Karpas-422 (cell line): ENCODE measurements at regions not wholly inside any gene's neighbourhood (a gene's known extent, or its start where the extent isn't known, plus 50 kb on each side); places are given as distances from the start of the nearest gene placed in this dataset.

Source experiments
- DNase-seq: peaks from one replicate; pipeline ENCODE4 v3.0.0-alpha.2; 2015
- H2AFZ ChIP-seq: fragments of 200-600 bp; sonication (generic); 2 replicates; pipeline ENCODE4 v1.6.1; 2014; ENCODE audit warnings: antibody characterized with exemption, low read length, mixed read lengths
- H3K27ac ChIP-seq: fragments of 200-600 bp; sonication (generic); 2 replicates; pipeline ENCODE4 v1.5.1; 2014; ENCODE audit warnings: mild to moderate bottlenecking, low read length, moderate library complexity
- H3K27me3 ChIP-seq: fragments of 200-600 bp; sonication (generic); 2 replicates; pipeline ENCODE4 v1.6.1; 2014; ENCODE audit warnings: low read length, mixed read lengths
- H3K36me3 ChIP-seq: fragments of 200-600 bp; sonication (generic); 2 replicates; pipeline ENCODE4 v1.6.1; 2014; ENCODE audit warnings: low read length, mixed read lengths; ENCODE audit not compliant: insufficient read depth
- H3K4me1 ChIP-seq: fragments of 200-600 bp; sonication (generic); 2 replicates; pipeline ENCODE4 v1.6.1; 2014; ENCODE audit warnings: mild to moderate bottlenecking, low read length, mixed read lengths
- H3K4me2 ChIP-seq: fragments of 200-600 bp; sonication (generic); 2 replicates; pipeline ENCODE4 v1.6.1; 2014; ENCODE audit warnings: low read length, low read depth, mild to moderate bottlenecking; ENCODE audit not compliant: poor library complexity, severe bottlenecking
- H3K4me3 ChIP-seq: fragments of 200-600 bp; sonication (generic); 2 replicates; pipeline ENCODE4 v1.5.1; 2014; ENCODE audit warnings: mild to moderate bottlenecking, antibody characterized with exemption, low read length, mixed read lengths
- H3K79me2 ChIP-seq: fragments of 200-600 bp; sonication (generic); 2 replicates; pipeline ENCODE4 v1.6.1; 2014; ENCODE audit warnings: mild to moderate bottlenecking, low read length, mixed read lengths
- H3K9ac ChIP-seq: fragments of 200-600 bp; sonication (generic); 2 replicates; pipeline ENCODE4 v1.6.0; 2014; ENCODE audit warnings: low read length
- H3K9me2 ChIP-seq: fragments of 200-600 bp; sonication (generic), shearing (Covaris generic); replicated peaks from 2 replicates; pipeline ENCODE4 v1.6.0; 2014; ENCODE audit warnings: mild to moderate bottlenecking, low read length, moderate library complexity; ENCODE audit not compliant: insufficient read depth
- H3K9me3 ChIP-seq: fragments of 300-700, 200-600 bp; sonication (generic); 2 replicates; pipeline ENCODE4 v1.6.1; 2014; ENCODE audit warnings: low read length, mixed read lengths
- H4K20me1 ChIP-seq: fragments of 200-600 bp; sonication (generic); 2 replicates; pipeline ENCODE4 v1.6.1; 2014; ENCODE audit warnings: mild to moderate bottlenecking, antibody characterized with exemption, low read length, low read depth; ENCODE audit not compliant: insufficient read depth

- DNase-seq: no peak
- no peaks in the 10 kb centered on the region for H3K9me3 ChIP-seq
- H3K9me2 ChIP-seq: no peaks in the 10 kb centered on the region
- no peaks in the 10 kb centered on the region for H3K27me3 ChIP-seq
- no peaks in the 10 kb centered on the region for H4K20me1 ChIP-seq
- H3K79me2 ChIP-seq: no peaks in the 10 kb centered on the region
- H2AFZ ChIP-seq: no peak overlapping the region
- no peak overlapping the region for H3K27ac ChIP-seq
- H3K4me3 ChIP-seq: no peak overlapping the region
- no peaks in the 10 kb centered on the region for H3K36me3 ChIP-seq
- H3K4me1 ChIP-seq: no peaks in the 10 kb centered on the region
- no peak overlapping the region for H3K4me2 ChIP-seq
- H3K9ac ChIP-seq: no peak overlapping the region
These were observed 113.9 kb upstream of the BRINP1 start for GRCh38 chr9:119483153-119483552.

- Histone ChIP-seq H3K9me3 (no peaks in the 10 kb centered on the region; the same call in 1 of the 2 replicates), H3K79me2 (no peaks in the 10 kb centered on the region), H3K36me3 (no peaks in the 10 kb centered on the region), H4K20me1 (no peaks in the 10 kb centered on the region), H3K27me3 (no peaks in the 10 kb centered on the region), H3K9ac (no peak overlapping the region), H3K27ac (no peak overlapping the region), H3K4me1 (no peaks in the 10 kb centered on the region), H3K4me3 (no peak overlapping the region), H2AFZ (no peak overlapping the region), H3K4me2 (no peak overlapping the region), H3K9me2 (no peaks in the 10 kb centered on the region)
- no peak for DNase-seq
These were observed 108.0 kb upstream of the BRINP1 start for GRCh38 chr9:119477197-119477596.

GRCh38 chr9:119458068-119458467 is 88.8 kb upstream of the BRINP1 start:
- Histone ChIP-seq H4K20me1 (no peaks in the 10 kb centered on the region), H3K9me3 (no peaks in the 10 kb centered on the region), H3K4me3 (no peak overlapping the region), H2AFZ (no peak overlapping the region), H3K79me2 (no peaks in the 10 kb centered on the region), H3K9me2 (no peaks in the 10 kb centered on the region), H3K36me3 (no peaks in the 10 kb centered on the region), H3K4me2 (no peak overlapping the region), H3K27ac (no peak overlapping the region), H3K4me1 (peaks cover 2% of the 10 kb centered on the region), H3K27me3 (no peaks in the 10 kb centered on the region), H3K9ac (no peak overlapping the region)
- no peak for DNase-seq

GRCh38 chr9:119453980-119454379 is 84.7 kb upstream of the BRINP1 start:
- Histone ChIP-seq H3K4me2 (no peak overlapping the region), H3K79me2 (no peaks in the 10 kb centered on the region), H3K27ac (no peak overlapping the region), H3K27me3 (no peaks in the 10 kb centered on the region), H2AFZ (no peak overlapping the region), H3K4me3 (no peak overlapping the region), H3K9me2 (no peaks in the 10 kb centered on the region), H3K36me3 (no peaks in the 10 kb centered on the region), H3K4me1 (no peaks in the 10 kb centered on the region), H4K20me1 (no peaks in the 10 kb centered on the region), H3K9ac (no peak overlapping the region), H3K9me3 (no peaks in the 10 kb centered on the region)
- DNase-seq: no peak

- no peaks in the 10 kb centered on the region for H4K20me1 ChIP-seq
- H3K9me3 ChIP-seq: no peaks in the 10 kb centered on the region
- no peak overlapping the region for H3K9ac ChIP-seq
- H3K4me1 ChIP-seq: no peaks in the 10 kb centered on the region
- H3K9me2 ChIP-seq: no peaks in the 10 kb centered on the region
- no peak overlapping the region for H3K4me3 ChIP-seq
- no peaks in the 10 kb centered on the region for H3K79me2 ChIP-seq
- no peak overlapping the region for H3K4me2 ChIP-seq
- H3K36me3 ChIP-seq: no peaks in the 10 kb centered on the region
- no peak for DNase-seq
- H2AFZ ChIP-seq: no peak overlapping the region
- H3K27me3 ChIP-seq: no peaks in the 10 kb centered on the region
- H3K27ac ChIP-seq: no peak overlapping the region
These were observed 84.3 kb upstream of the BRINP1 start for GRCh38 chr9:119453490-119453911.

GRCh38 chr9:119451426-119451825 is 82.2 kb upstream of the BRINP1 start:
- Histone ChIP-seq H2AFZ (no peak overlapping the region), H4K20me1 (no peaks in the 10 kb centered on the region), H3K27ac (no peak overlapping the region), H3K36me3 (no peaks in the 10 kb centered on the region), H3K4me3 (no peak overlapping the region), H3K27me3 (no peaks in the 10 kb centered on the region), H3K9me2 (no peaks in the 10 kb centered on the region), H3K9ac (no peak overlapping the region), H3K4me1 (no peaks in the 10 kb centered on the region), H3K9me3 (no peaks in the 10 kb centered on the region), H3K4me2 (no peak overlapping the region), H3K79me2 (no peaks in the 10 kb centered on the region)
- DNase-seq: no peak

- Histone ChIP-seq H3K79me2 (no peaks in the 10 kb centered on the region), H4K20me1 (no peaks in the 10 kb centered on the region), H3K9me3 (no peaks in the 10 kb centered on the region), H3K27me3 (no peaks in the 10 kb centered on the region), H3K27ac (no peak overlapping the region), H3K4me2 (no peak overlapping the region), H3K36me3 (no peaks in the 10 kb centered on the region), H3K4me1 (no peaks in the 10 kb centered on the region), H3K9me2 (no peaks in the 10 kb centered on the region; the same call in 1 of the 2 replicates), H2AFZ (no peak overlapping the region), H3K9ac (no peak overlapping the region), H3K4me3 (no peak overlapping the region)
- DNase-seq: no peak
These were observed 73.9 kb upstream of the BRINP1 start for GRCh38 chr9:119443179-119443578.

- H4K20me1 ChIP-seq: no peaks in the 10 kb centered on the region
- no peaks in the 10 kb centered on the region for H3K79me2 ChIP-seq
- H3K9ac ChIP-seq: no peak overlapping the region
- no peak overlapping the region for H2AFZ ChIP-seq
- no peak overlapping the region for H3K4me2 ChIP-seq
- H3K36me3 ChIP-seq: no peaks in the 10 kb centered on the region
- H3K4me3 ChIP-seq: no peak overlapping the region
- H3K27me3 ChIP-seq: no peaks in the 10 kb centered on the region
- no peaks in the 10 kb centered on the region for H3K9me3 ChIP-seq
- H3K4me1 ChIP-seq: no peaks in the 10 kb centered on the region
- no peak for DNase-seq
- H3K9me2 ChIP-seq: no peaks in the 10 kb centered on the region; the same call in 1 of the 2 replicates
- H3K27ac ChIP-seq: no peak overlapping the region
These were observed 72.6 kb upstream of the BRINP1 start for GRCh38 chr9:119441832-119442231.

GRCh38 chr9:119441338-119441737 is 72.1 kb upstream of the BRINP1 start:
- H3K9me3 ChIP-seq: no peaks in the 10 kb centered on the region
- no peak overlapping the region for H3K4me3 ChIP-seq

More at GRCh38 chr9:119441338-119441737, 72.1 kb upstream of the BRINP1 start:
- no peak for DNase-seq
- Histone ChIP-seq H3K9ac (no peak overlapping the region), H3K27me3 (no peaks in the 10 kb centered on the region), H3K27ac (no peak overlapping the region), H3K4me1 (no peaks in the 10 kb centered on the region), H3K9me2 (no peaks in the 10 kb centered on the region; the same call in 1 of the 2 replicates), H4K20me1 (no peaks in the 10 kb centered on the region), H3K79me2 (no peaks in the 10 kb centered on the region), H2AFZ (no peak overlapping the region), H3K36me3 (no peaks in the 10 kb centered on the region), H3K4me2 (no peak overlapping the region)
